ENCODE measurements at regions not wholly inside any gene's neighbourhood (a gene's known extent, or its start where the extent isn't known, plus 50 kb on each side); places are given as distances from the start of the nearest gene placed in this dataset.

GRCh38 chr9:110047955-110048402 lies 160.0 kb downstream of the C9orf152 start:
- Histone ChIP-seq H3K4me3 (ENCODE audit: insufficient read depth, low read length) (peak overlapping the region; percentile 92), H3K27ac (ENCODE audit: low read depth, low read length) (no peak overlapping the region), H3K36me3 (ENCODE audit: insufficient read depth, low read length) (no peaks in the 10 kb centered on the region), H2AFZ (ENCODE audit: low read length) (peak overlapping the region; percentile 81), H3K27me3 (ENCODE audit: insufficient read depth, low read length) (no peaks in the 10 kb centered on the region), H4K20me1 (ENCODE audit: insufficient read depth, low read length) (peaks cover 12% of the 10 kb centered on the region), H3K79me2 (ENCODE audit: insufficient read depth, low read length) (peaks cover 47% of the 10 kb centered on the region), H3K4me1 (ENCODE audit: insufficient read depth, low read length) (peaks cover 31% of the 10 kb centered on the region), H3K4me2 (ENCODE audit: insufficient read depth, low read length) (peak overlapping the region; percentile 81), H3K9me3 (ENCODE audit: low read depth, low read length) (no peaks in the 10 kb centered on the region)
- TF ChIP-seq CTCF (IDR thresholded peaks at IDR 0.05; ENCODE audit: extremely low read depth, low read depth, low read length): no peak
- no peak for DNase-seq (ENCODE audit: insufficient read length, low spot score, missing footprints)

GRCh38 chr9:110048403-110048975 lies 159.5 kb downstream of the C9orf152 start:
- H3K4me3 ChIP-seq (ENCODE audit: insufficient read depth, low read length): peak overlapping the region; percentile 92
- DNase-seq (ENCODE audit: insufficient read length, low spot score, missing footprints): peak; percentile 93
- peak overlapping the region; percentile 81 for H2AFZ ChIP-seq (ENCODE audit: low read length)
- H3K27ac ChIP-seq (ENCODE audit: low read depth, low read length): peak overlapping the region; percentile 93
- H3K9me3 ChIP-seq (ENCODE audit: low read depth, low read length): no peaks in the 10 kb centered on the region
- H3K79me2 ChIP-seq (ENCODE audit: insufficient read depth, low read length): peaks cover 53% of the 10 kb centered on the region
- H3K36me3 ChIP-seq (ENCODE audit: insufficient read depth, low read length): no peaks in the 10 kb centered on the region
- peaks cover 16% of the 10 kb centered on the region for H4K20me1 ChIP-seq (ENCODE audit: insufficient read depth, low read length)
- H3K27me3 ChIP-seq (ENCODE audit: insufficient read depth, low read length): no peaks in the 10 kb centered on the region
- H3K4me1 ChIP-seq (ENCODE audit: insufficient read depth, low read length): peaks cover 31% of the 10 kb centered on the region
- TF ChIP-seq CTCF (IDR thresholded peaks at IDR 0.05; ENCODE audit: extremely low read depth, low read depth, low read length): no peak
- peak overlapping the region; percentile 87 for H3K4me2 ChIP-seq (ENCODE audit: insufficient read depth, low read length)

- Histone ChIP-seq H3K4me3 (ENCODE audit: insufficient read depth, low read length) (peak overlapping the region; percentile 92), H3K27ac (ENCODE audit: low read depth, low read length) (peak overlapping the region; percentile 93), H3K4me1 (ENCODE audit: insufficient read depth, low read length) (peaks cover 31% of the 10 kb centered on the region), H3K9me3 (ENCODE audit: low read depth, low read length) (no peaks in the 10 kb centered on the region), H2AFZ (ENCODE audit: low read length) (no peak overlapping the region), H4K20me1 (ENCODE audit: insufficient read depth, low read length) (peaks cover 20% of the 10 kb centered on the region), H3K4me2 (ENCODE audit: insufficient read depth, low read length) (peak overlapping the region; percentile 87), H3K36me3 (ENCODE audit: insufficient read depth, low read length) (no peaks in the 10 kb centered on the region), H3K27me3 (ENCODE audit: insufficient read depth, low read length) (no peaks in the 10 kb centered on the region), H3K79me2 (ENCODE audit: insufficient read depth, low read length) (peaks cover 59% of the 10 kb centered on the region)
- peak; percentile 79 for DNase-seq (ENCODE audit: insufficient read length, low spot score, missing footprints)
- no peak for TF ChIP-seq CTCF (IDR thresholded peaks at IDR 0.05; ENCODE audit: extremely low read depth, low read depth, low read length)
These were observed 158.8 kb downstream of the C9orf152 start for GRCh38 chr9:110048976-110049698.

GRCh38 chr9:110049699-110050450 lies 158.1 kb downstream of the C9orf152 start:
- Histone ChIP-seq H4K20me1 (ENCODE audit: insufficient read depth, low read length) (peaks cover 20% of the 10 kb centered on the region), H3K4me2 (ENCODE audit: insufficient read depth, low read length) (peak overlapping the region; percentile 87), H3K27me3 (ENCODE audit: insufficient read depth, low read length) (no peaks in the 10 kb centered on the region), H3K27ac (ENCODE audit: low read depth, low read length) (peak overlapping the region; percentile 93), H3K4me3 (ENCODE audit: insufficient read depth, low read length) (peak overlapping the region; percentile 92), H3K4me1 (ENCODE audit: insufficient read depth, low read length) (peaks cover 31% of the 10 kb centered on the region), H3K79me2 (ENCODE audit: insufficient read depth, low read length) (peaks cover 66% of the 10 kb centered on the region), H3K9me3 (ENCODE audit: low read depth, low read length) (no peaks in the 10 kb centered on the region), H2AFZ (ENCODE audit: low read length) (no peak overlapping the region), H3K36me3 (ENCODE audit: insufficient read depth, low read length) (no peaks in the 10 kb centered on the region)
- DNase-seq (ENCODE audit: insufficient read length, low spot score, missing footprints): peak; percentile 58
- TF ChIP-seq CTCF (IDR thresholded peaks at IDR 0.05; ENCODE audit: extremely low read depth, low read depth, low read length): no peak
